ENCODE measurements at regions not wholly inside any gene's neighbourhood (a gene's known extent, or its start where the extent isn't known, plus 50 kb on each side); places are given as distances from the start of the nearest gene placed in this dataset.

GRCh38 chr17:20920815-20921199 lies 122.0 kb downstream of the USP22 start:
- DNase-seq (ENCODE audit: low spot score in 2 of 2) = no peak
- Histone ChIP-seq H3K36me3 (no peaks in the 10 kb centered on the region), H3K4me3 (no peak overlapping the region), H3K27ac (peak overlapping the region in 1 of 2 donors; percentile 39), H3K9me3 (no peaks in the 10 kb centered on the region), H3K27me3 (no peaks in the 10 kb centered on the region), H3K4me1 (no peaks in the 10 kb centered on the region)
- TF ChIP-seq POLR2AphosphoS5 (IDR thresholded peaks at IDR 0.05) (no peak), CTCF (IDR thresholded peaks at IDR 0.05) (no peak), POLR2A (IDR thresholded peaks at IDR 0.05) (no peak)
- intact Hi-C loops (cut with DNase I; ENCODE audit: low total_unique reads) = no loop called here

- no peak overlapping the region for H3K4me3 ChIP-seq
Observed at GRCh38 chr17:20922128-20922670, 120.6 kb downstream of the USP22 start.

DNA sequence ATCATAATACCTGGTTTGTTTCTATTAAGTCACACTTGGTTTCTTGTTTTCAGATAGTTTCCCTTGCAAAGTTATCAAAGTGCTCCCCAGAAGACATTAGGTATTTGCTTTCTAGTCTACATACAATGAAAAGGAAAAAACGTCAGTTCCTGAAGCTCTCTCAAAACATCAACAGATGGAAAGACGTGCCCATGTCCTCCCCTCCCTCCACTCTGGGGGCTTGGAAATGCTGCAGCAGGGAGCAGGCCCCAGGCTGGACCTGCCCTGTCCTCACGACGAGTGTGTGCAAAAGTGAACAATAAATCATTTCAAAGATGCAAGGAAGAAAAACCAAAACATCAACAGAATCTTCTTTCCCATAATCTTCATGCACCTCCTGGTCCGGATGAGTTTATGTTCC lies 118.5 kb downstream of the USP22 start:
- H3K4me3 ChIP-seq = no peak overlapping the region
- no peak overlapping the region for H3K27ac ChIP-seq

More at GRCh38 chr17:20922128-20922670, 120.6 kb downstream of the USP22 start:
- DNase-seq (ENCODE audit: low spot score in 2 of 2) = no peak
- TF ChIP-seq POLR2A (IDR thresholded peaks at IDR 0.05) (no peak), CTCF (IDR thresholded peaks at IDR 0.05) (no peak), POLR2AphosphoS5 (IDR thresholded peaks at IDR 0.05) (no peak)
- intact Hi-C loops (cut with DNase I; ENCODE audit: low total_unique reads) = no loop called here
- no peaks in the 10 kb centered on the region for H3K27me3 ChIP-seq
- H3K36me3 ChIP-seq = no peaks in the 10 kb centered on the region
- no peaks in the 10 kb centered on the region for H3K9me3 ChIP-seq
- H3K27ac ChIP-seq = no peak overlapping the region
- H3K4me1 ChIP-seq = no peaks in the 10 kb centered on the region

DNA sequence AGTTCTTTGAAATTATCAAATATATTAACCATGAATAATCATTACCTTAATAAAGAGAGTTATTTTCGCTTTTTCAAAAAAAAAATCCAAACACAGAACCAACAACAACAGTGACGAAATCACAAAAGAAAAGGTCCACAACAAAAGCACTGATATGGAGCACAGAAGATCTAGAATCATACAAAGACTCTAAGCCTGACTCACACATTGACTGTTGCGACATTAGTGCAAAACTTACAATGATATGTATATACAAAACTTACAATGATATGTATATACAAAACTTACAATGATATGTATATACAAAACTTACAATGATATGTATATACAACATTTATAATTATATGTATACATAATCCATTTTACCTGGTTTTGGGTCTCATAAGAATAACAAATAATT lies 117.7 kb downstream of the USP22 start:
- Histone ChIP-seq H3K27me3 (no peaks in the 10 kb centered on the region), H3K9me3 (no peaks in the 10 kb centered on the region), H3K36me3 (no peaks in the 10 kb centered on the region), H3K4me1 (no peaks in the 10 kb centered on the region), H3K27ac (no peak overlapping the region), H3K4me3 (no peak overlapping the region)
- no peak for TF ChIP-seq CTCF (IDR thresholded peaks at IDR 0.05)
- TF ChIP-seq POLR2A (IDR thresholded peaks at IDR 0.05) = no peak
- no peak for TF ChIP-seq POLR2AphosphoS5 (IDR thresholded peaks at IDR 0.05)
- DNase-seq (ENCODE audit: low spot score in 2 of 2) = no peak
- intact Hi-C loops (cut with DNase I; ENCODE audit: low total_unique reads) = no loop called here

More for the DNA sequence above, 118.5 kb downstream of the USP22 start:
- no peaks in the 10 kb centered on the region for H3K9me3 ChIP-seq
- no peak for DNase-seq (ENCODE audit: low spot score in 2 of 2)
- TF ChIP-seq POLR2AphosphoS5 (IDR thresholded peaks at IDR 0.05) (no peak), POLR2A (IDR thresholded peaks at IDR 0.05) (no peak), CTCF (IDR thresholded peaks at IDR 0.05) (no peak)
- no peaks in the 10 kb centered on the region for H3K27me3 ChIP-seq
- H3K4me1 ChIP-seq = no peaks in the 10 kb centered on the region
- no peaks in the 10 kb centered on the region for H3K36me3 ChIP-seq
- intact Hi-C loops (cut with DNase I; ENCODE audit: low total_unique reads) = no loop called here

GRCh38 chr17:20925954-20926353 lies 116.9 kb downstream of the USP22 start:
- H3K27ac ChIP-seq = no peak overlapping the region
- H3K36me3 ChIP-seq = no peaks in the 10 kb centered on the region
- TF ChIP-seq POLR2AphosphoS5 (IDR thresholded peaks at IDR 0.05) (no peak), POLR2A (IDR thresholded peaks at IDR 0.05) (no peak), CTCF (IDR thresholded peaks at IDR 0.05) (no peak)
- H3K27me3 ChIP-seq = no peaks in the 10 kb centered on the region
- H3K4me1 ChIP-seq = no peaks in the 10 kb centered on the region
- no peak overlapping the region for H3K4me3 ChIP-seq
- DNase-seq (ENCODE audit: low spot score in 2 of 2) = no peak
- H3K9me3 ChIP-seq = no peaks in the 10 kb centered on the region
- intact Hi-C loops (cut with DNase I; ENCODE audit: low total_unique reads) = no loop called here

Data from breast epithelium (tissue), 4 donors.